AG09309 (cell line): ENCODE measurements at regions not wholly inside any gene's neighbourhood (a gene's known extent, or its start where the extent isn't known, plus 50 kb on each side); places are given as distances from the start of the nearest gene placed in this dataset.

Source experiments
- DNase-seq: peaks from one replicate; pipeline ENCODE4 v3.0.0-alpha.2; 2010; ENCODE audit warnings: low read depth
- H3K4me3 ChIP-seq: 2 replicates; pipeline ENCODE4 v1.5.1; 2011; ENCODE audit warnings: mild to moderate bottlenecking, low read depth, low read length, moderate library complexity; ENCODE audit not compliant: control insufficient read depth
- CTCF ChIP-seq: IDR thresholded peaks from 2 replicates; pipeline ENCODE4 v1.5.1; 2011; ENCODE audit warnings: mild to moderate bottlenecking, low read depth, low read length, inconsistent platforms; ENCODE audit not compliant: insufficient read depth, control insufficient read depth; ENCODE audit errors: missing control alignments

GRCh38 chr3:74021449-74021848 lies 396.7 kb upstream of the PDZRN3 start:
- no peak overlapping the region for H3K4me3 ChIP-seq
- DNase-seq: no peak
- no peak for TF ChIP-seq CTCF

GRCh38 chr3:74009961-74010844 lies 385.5 kb upstream of the PDZRN3 start:
- no peak overlapping the region for H3K4me3 ChIP-seq
- TF ChIP-seq CTCF: no peak
- no peak for DNase-seq

GRCh38 chr3:74004386-74004785 lies 379.6 kb upstream of the PDZRN3 start:
- DNase-seq: no peak
- TF ChIP-seq CTCF: no peak
- no peak overlapping the region for H3K4me3 ChIP-seq

- no peak for DNase-seq
- no peak for TF ChIP-seq CTCF
- H3K4me3 ChIP-seq: no peak overlapping the region
These were observed 379.0 kb upstream of the PDZRN3 start for GRCh38 chr3:74003734-74004133.

- no peak for TF ChIP-seq CTCF
- no peak for DNase-seq
- no peak overlapping the region for H3K4me3 ChIP-seq
These were observed 376.7 kb upstream of the PDZRN3 start for GRCh38 chr3:74001436-74001835.

GRCh38 chr3:74000725-74001124 lies 376.0 kb upstream of the PDZRN3 start:
- no peak for DNase-seq

More at GRCh38 chr3:74000725-74001124, 376.0 kb upstream of the PDZRN3 start:
- H3K4me3 ChIP-seq: no peak overlapping the region
- TF ChIP-seq CTCF: no peak
